Pons (tissue), 1 donor: ENCODE measurements at regions not wholly inside any gene's neighbourhood (a gene's known extent, or its start where the extent isn't known, plus 50 kb on each side); places are given as distances from the start of the nearest gene placed in this dataset.
"Not testable (repeated sequence)": the region's sequence is repeated elsewhere in the genome, so short reads cannot be mapped to it uniquely, and the experiment has no call there.

ENCODE experiments used
- DNase-seq: peaks from one replicate; pipeline ENCODE4 v3.0.0-alpha.2; 2016; ENCODE audit warnings: low spot score

DNA sequence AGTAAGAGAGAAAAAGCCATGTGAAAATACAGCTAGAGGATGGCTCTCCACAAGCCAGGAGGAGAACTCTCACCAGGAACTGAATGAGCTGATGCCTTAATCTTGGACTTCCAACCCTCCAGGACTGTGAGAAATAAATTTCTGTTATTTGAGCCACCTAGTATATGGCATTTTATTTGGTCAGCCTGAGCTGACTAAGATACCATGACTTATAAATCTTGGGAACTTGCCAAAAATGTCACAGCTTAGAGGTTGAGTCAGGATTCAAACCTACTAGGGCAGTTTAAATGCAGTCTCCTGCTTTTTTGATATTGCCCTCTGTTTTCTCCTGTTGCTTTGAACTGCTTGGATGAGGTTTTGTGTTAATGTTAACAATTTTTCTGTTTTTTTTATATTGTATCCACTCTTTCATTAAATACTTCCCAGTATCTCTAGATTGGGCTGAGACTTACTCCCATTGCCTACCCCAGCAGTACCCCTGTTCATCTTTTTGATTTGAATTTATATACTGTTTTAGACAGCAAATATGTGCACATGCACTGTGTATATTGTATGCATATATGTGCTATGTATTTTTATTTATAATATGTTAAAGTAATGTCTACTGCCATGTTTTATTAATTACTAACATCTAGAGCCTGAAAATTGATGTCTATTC, 1223.2 kb downstream of the OTOL1 start:
- DNase-seq: no peak

DNA sequence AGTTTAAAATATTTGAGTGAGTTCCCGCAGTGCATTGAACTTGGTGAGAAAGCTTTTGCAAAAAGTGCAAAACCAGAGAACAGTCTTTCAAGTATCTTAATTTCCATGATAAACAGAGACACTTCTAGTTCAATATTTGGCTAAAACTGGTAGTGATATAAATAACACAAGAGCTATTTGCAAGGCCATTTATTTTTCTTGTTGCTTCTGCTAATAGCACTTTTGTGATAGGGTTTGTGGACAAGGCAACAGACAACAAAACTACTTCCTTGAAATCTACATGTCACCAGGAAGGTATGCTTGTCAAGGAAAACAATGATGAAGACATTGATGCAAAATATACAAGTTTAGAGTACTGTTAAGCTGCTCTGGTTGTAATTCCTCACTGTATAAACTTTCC, 1225.1 kb downstream of the OTOL1 start:
- no peak for DNase-seq

DNA sequence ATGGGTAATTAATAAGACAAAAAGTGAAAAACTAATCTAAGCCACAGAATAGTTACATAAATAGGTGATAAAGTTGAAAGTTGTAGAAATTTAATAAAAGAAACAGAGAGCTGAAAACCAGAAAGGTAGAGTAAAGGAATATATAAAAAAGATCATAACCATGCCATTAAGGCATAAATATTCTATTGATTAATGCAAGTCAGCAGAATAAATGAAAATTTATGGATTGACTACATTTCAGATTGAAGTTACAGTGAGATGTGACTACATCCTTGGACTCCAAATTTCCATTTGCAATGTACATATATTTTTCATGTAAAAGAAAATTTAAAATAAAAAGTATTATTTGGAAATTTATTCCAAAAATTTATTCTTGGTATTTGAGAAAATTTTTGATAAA, 1225.7 kb downstream of the OTOL1 start:
- no peak for DNase-seq

DNA sequence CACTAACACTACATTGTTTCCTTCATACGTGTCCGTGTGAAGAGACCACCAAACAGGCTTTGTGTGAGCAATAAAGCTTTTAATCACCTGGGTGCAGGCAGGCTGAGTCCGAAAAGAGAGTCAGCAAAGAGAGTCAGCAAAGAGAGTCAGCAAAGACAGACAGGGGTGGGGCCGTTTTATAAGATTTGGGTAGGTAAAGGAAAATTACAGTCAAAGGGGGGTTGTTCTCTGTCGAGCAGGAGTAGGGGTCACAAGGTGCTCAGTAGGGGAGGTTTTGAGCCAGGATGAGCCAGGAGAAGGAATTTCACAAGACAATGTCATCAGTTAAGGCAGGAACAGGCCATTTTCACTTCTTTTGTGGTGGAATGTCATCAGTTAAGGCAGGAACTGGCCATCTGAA, 1226.2 kb downstream of the OTOL1 start:
- not testable (repeated sequence) for DNase-seq

DNA sequence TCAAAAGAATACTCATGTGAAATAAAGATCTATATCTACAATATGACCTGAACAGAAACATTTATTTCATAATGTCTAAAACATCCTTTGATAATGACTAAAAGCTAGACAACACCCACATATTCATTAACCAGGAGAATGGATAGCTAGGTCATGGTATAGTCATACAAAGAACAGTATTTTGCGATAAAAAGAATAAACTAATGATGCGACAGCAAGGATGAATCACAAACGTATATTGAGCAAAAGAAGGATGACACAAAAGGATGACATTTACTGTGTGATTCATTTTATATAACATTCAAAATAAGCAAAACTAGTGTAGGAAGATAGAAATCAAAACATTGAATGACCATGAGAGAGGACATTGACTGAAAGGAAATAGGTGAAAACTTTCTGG, 1233.1 kb downstream of the OTOL1 start:
- no peak for DNase-seq

DNA sequence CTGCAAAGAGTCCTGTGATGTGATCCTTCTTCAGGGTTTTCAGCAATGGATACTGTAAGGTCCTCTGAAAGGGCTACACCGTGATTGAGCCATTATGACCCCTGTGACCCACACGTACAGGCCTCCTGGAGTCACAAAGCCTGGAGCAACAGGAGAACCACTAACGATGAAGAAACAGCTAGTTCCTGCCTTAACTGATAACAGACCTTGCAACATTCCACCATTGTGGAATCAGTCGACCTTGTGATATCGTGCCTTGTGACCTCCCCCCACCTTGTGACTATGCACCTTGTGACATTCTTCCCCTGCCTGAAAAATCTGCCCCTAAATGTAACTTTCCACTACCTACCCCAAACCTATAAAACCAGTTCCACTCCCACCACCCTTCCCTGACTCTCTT, 1235.4 kb downstream of the OTOL1 start:
- DNase-seq: not testable (repeated sequence)

DNA sequence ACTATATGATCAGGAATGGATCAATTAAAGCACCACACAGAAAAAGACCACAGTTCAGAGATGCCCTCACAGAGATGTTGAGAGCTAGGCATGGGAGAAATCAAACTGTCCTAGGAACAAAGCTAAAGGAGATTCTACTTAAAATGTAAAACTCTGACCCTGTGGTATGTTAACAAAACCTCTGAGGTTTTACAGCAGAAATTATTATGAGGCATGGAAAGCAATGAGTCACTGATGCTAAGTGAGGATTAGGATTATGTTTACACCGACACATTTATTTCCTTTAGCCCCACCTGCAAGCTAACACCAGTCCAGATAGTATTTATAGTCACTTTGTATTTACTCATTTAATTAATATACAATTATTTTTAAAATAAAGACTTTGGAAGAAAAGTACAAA, 1242.2 kb downstream of the OTOL1 start:
- no peak for DNase-seq

DNA sequence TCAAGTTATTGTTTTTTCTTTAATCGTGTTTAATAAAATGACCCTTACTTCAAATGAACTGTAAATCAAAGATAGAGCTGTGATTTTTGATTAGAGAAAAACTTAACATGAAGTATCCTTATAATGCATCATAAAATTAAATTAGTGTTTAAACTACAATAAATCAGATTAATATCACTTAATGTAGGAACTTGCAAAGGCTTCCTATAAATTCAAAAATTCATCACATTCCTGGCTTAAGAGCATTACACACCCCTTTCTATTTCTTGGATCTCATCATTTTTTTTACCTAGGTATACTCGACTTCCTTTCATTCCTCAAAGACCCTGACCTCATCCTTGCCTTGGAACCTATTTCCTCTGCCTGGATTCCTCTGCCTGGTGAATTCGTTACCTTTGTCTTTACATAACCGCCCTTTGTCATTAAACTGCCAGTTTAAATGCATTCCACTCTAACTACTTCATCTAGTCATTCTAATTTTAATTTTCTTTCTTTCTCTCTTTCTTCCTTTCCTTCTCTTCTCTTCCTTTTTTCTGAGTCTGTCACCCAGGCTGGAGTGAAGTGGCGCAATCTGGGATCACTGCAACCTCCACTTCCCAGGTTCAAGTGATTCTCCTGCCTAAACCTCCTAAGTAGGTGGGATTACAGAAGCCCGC, 1244.5 kb downstream of the OTOL1 start:
- no peak for DNase-seq

DNA sequence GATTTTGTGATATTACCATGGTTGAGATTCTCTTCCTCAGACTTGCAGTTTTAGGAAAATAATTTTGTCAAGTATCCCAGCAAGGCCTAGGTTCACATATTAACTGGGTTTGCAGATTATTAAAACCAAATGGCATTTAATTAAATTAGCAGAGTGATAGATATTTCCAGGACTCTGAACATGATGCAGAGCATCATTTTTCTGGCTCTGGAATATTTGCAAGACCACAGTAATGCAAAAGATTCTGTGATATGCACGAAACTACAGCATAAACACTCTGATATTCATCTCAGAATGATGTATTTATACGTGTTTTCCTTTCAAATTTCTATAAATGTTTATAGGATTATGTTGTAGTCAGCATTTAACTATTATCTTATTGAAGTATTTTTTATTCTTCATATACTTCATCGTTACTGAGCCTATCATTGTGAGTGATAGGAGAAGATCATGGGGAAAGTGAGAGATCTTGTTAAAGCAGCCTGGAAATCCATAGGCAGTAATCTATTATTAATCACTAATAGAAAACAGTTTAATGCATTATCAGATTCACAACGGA, 1245.6 kb downstream of the OTOL1 start:
- DNase-seq: no peak

DNA sequence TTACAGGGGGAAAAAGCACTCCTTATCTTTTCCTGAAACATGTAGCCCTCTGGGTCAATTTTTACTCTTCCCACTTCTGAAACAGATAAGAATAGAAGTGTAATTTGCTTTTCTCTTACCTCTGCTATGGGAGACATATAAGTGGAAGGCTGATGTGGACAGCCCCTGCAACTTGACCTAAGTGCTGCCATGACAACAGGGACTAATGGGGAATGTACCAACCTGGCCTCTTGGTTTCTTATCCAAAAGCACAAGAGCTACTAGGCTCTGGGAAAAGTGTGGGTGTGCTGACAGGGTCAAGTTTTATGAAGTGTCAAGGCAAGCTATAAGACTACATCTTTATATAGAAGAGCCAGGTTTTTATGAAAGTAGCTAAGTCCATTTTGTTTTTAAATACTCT, 1246.5 kb downstream of the OTOL1 start:
- no peak for DNase-seq

DNA sequence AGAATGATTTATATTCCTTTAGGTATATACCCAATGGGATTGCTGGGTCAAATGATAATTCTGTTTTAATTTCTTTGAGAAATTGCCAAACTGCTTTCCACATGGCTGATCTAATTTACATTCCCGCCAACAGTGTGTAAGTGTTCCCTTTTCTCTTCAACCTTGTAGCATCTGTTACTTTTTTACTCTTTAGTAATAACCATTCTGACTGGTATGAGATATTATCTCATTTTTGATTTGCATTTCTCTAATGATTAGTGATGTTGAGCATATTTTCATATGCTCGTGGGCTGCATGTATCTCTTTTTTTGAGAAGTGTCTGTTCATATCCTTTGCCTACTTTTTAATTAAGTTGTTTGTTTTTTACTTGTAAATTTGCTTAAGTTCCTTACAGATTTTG, 1264.2 kb downstream of the OTOL1 start:
- no peak for DNase-seq

DNA sequence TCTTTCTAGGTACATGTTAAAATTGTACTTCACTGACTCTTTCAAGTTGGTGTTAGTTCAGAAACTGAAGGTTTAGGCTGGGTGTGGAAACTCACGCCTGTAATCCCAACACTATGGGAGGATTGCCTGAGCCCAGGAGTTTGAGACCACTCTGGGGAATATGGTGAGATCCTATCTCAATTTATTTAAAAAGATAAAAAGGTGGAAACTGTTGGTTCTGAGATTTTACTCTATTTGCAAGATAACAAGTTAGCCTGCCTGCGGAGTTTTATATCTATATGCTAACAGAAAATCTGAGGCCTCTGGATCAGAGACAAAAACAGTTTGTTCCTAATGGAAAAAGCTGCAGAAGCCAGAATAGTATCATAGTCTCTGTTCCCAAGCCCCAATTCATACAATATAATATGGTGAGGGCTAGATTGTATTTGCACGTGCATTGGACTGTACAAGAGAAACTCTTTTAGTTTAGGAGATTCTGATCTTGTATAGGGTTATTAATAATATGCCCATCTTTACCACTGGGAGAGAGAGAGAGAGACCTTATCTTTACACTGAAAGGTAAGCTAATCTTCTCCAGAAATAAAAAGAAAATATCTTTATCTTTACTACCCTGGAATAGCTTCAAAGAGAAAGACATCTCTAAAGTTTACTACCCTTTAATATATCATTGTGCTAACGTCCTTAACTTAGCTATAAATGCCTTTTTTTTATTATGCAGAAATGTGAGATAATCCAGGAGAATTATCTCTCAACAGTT, 1267.6 kb downstream of the OTOL1 start:
- DNase-seq: no peak

DNA sequence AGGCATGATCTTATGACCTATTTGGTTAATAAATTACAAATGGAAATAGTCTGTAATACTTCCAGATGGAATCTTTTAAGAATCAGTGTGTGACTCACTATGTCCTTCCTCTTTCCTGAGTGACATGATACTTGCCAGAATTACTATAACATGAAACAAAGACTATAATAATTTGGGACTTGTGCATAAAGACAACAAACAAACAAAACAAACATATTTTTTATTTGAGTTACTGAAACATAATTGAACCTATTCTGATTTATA, 1268.1 kb downstream of the OTOL1 start:
- no peak for DNase-seq

DNA sequence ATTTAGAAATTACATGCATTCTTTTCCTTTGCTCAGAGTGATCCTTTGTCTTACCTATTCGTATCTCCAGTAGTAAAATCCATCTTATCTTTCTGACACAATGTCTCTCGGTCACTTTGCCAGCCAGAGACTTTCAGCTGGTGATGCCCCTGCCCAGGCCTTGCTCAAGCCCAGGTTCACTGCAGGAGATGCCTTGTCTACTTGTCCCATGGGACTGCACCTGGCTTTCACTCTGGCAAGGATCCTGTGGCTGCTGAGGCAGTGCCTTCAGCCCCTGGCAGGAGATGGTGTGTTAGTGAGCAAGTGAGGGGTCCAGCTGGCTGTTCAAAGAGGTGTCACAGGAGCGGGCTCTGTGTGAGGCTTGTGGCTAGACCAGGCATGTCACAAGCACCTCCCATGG, 1268.9 kb downstream of the OTOL1 start:
- no peak for DNase-seq

DNA sequence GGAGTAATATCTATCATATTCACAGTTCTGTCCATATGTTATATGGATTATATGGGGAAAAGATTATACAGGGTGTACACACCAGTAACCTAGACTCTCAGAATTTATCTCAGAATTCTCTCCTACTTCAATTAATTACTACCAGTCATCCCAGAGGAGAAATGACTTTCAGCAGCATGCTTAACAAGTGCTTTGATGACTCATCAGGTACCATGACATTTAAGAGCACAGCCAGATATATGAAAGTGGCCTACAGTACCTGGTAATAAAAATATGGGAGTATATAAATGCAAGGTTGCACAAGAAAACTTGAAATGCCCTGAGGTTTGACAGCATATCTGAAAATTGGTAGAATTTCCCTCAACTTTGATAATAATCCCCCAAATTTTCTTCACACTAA, 1273.0 kb downstream of the OTOL1 start:
- DNase-seq: no peak

DNA sequence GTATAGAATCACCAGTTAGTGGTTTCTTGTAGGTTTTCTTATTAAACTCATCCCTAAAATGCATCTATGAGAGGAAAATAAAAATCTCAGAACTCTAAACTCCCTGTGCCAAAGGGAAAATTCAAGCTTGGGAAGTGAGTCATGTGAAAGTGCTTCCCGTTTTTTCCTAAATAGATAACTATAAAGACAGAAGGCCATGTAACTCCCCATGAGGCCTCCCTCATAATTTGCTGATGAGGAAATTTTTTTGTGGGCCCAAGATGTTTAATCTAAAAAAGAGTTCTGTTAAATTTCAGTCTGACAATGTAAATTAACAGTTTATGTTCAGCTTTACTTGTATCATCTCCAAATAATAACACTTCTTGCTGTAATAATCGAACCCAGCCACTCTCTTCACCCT, 1273.9 kb downstream of the OTOL1 start:
- no peak for DNase-seq

DNA sequence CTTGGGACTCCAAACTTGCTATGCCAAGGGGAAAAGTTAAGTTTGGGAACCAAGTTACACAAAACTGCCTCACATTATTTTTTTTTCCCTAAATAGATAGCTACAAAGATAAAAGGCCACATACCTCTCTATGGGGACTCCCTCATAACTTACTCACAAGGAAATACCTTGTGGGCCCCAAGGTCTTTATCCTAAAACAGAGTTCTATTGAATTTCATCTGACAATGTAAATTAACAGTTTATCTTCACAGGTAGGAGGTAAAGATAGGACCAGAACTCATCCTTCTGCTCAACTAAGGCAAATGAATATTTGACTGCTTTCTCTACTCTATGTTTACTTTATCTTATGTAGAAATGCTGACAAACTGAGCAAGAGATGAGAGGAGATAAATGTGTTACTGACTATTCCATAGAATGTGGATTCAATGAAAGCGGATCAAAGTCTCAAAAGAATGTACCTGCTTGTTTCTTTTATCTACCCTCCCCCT, 1278.0 kb downstream of the OTOL1 start:
- no peak for DNase-seq

DNA sequence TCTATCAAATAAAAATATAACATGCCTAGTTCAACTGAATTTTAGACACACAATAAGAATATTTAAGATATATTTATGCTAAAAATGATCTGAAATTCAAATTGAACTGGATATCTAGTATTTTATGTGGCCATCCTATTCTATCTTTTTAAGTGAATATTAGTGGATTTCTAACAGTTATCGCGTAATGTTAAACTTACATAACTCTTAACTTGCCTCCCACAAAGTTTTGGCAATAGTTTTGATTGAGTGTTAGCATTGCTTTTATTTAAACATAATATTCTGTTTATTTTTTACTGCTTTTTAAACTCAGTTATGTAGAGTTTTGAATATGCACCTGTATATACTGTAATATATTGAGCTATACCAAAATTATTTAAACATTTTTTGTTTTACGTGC, 1279.5 kb downstream of the OTOL1 start:
- DNase-seq: no peak

DNA sequence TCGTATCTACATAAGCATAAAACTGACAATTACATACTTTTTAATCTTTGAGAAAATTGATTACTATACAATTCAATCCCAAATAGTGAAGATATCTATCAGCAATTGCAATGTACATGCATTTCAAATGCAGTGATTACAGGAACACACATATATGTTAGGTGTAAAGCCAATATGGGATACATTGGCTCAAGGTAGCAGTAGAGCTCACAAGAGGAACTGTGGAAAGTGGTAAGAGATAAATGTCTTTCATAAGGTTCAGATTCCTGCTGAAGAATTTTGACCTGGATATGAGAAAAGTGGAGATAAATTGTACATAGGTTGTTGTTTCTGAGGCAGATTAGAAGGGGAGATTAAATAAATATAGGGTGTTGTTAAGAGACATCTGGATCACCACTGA, 1280.5 kb downstream of the OTOL1 start:
- no peak for DNase-seq

DNA sequence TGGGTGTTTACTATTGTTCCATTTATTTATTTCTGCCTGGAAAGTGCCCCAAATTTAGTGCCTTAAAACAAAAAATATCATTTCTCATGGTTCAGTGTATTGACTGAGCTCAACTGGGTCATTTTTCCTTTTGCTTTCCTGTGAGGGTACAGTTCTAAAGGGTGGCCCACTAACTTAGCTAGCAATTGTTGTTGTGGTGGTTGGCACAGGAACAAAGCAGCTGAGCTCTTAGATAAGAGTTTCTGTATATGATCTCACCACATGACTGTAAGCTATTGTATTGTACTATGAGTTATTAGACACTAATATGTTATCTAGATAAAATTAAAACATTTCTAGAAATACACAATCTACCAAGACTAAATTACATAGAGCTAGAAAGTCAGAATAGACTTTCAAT, 1283.7 kb downstream of the OTOL1 start:
- no peak for DNase-seq

DNA sequence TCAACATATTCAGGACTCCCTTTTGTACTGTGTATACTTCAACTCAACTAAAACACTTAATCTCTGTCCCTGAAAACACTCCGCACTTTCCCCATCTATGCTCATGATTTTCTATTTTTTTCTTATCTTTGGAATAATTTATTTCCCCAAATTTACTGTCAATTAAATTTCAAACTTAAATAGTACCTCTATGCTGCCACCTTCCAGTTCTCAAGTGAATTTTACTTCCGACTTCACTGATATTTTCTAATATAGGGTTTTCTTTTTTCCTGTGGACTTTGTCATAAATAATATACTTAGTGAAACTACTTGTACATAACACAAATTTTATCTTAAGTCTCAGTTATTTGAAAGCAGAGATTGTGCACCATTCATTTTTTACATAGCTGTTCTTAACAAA, 1303.3 kb downstream of the OTOL1 start:
- no peak for DNase-seq

DNA sequence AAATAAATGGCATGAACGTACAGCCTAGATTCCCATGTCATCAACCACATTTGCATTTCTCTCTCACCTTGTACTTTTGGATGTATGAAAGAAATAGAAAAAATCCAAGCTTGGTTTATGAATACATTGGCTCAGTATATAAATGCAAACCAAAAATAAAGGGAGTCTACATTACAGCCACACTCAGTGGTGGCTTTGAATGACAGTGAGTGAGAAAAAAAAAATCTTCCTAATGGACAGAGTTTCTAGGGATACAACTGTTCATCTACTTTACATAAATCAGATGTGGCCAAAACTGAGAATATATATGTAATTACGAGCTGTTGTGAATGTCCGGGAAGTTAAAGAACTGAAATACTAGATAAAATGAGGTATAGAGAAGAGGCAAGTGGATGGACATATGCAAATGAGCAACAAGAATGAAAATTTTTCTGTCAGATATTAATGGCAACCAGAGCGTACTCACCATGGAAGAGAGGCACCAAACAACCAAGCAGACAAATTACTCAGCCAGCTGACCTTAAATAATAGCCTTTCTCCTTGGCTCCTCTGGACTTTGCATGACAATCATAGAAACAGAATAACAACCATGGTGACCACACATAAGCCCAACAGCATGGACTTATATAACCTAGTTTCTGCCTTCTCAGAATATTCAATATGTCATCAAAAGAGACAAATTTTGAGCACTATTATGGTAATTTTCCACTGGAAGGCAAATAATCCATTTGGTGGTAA, 1305.8 kb downstream of the OTOL1 start:
- no peak for DNase-seq

DNA sequence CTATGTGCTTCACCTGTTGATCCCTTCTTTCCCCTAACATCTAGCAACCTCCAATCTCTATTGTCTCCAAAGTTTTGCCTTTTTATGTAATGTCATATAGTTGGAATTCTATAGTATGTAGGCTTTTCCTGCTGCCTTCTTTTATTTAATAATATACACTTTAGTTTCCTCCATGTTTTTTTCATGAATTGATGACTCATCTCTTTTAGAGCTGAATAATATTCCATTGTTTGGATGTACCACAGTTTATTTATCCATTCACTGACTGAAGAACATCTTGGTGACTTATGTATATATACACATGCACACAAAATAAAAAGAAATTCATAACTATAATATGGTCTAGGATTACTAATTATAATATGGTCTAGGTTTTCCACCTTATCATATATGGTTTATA, 1314.2 kb downstream of the OTOL1 start:
- no peak for DNase-seq
